ENCODE measurements at regions not wholly inside any gene's neighbourhood (a gene's known extent, or its start where the extent isn't known, plus 50 kb on each side); places are given as distances from the start of the nearest gene placed in this dataset.

DNA sequence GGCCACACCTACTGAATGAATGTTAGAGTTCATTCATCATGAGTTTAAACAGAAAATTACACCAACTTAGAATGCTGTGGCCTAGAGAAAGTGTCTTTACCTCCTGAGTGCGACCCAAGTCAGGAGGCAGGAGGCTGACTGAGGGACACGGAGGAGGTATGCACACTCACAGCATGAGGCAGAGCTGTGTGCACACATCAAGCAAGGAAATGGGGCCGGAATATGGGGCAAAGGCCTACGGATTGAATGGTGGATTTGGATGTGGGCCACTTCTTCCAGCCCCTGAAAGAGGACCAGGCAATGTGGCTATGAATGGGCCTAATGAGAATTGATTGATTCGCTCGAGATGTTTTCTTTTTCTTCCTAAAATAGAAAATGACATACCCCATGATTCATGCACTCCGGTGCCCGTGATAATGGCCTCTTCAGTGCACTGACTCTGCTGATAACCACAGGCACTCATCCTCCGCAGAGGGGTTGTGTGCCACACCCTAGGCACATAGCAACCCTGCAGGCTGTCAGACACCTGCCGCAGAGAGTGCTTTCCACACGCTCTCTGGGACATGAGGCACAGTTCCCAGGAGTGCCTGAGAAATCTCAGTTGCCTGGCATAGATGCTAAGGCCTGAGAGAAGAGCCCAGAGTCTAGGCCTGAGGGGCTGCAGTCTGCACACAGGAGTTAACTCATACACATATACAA, 155.5 kb downstream of the GLUL start:
- no peaks in the 10 kb centered on the region for H3K9me1 ChIP-seq (ENCODE audit: control insufficient read depth, insufficient read depth, low read length)
- CTCF ChIA-PET (ENCODE audit: low intra/inter-chr PET ratio): no interaction called here
- H3K9ac ChIP-seq (ENCODE audit: insufficient read depth in 1 of 2, low read depth in 2 of 2, low read length in 2 of 2): peak overlapping the region; percentile 9 to 19; a peak in 2 of 4 replicates
- peak; percentile 96 for ATAC-seq
- peak overlapping the region; percentile 60 for H3K4me2 ChIP-seq (ENCODE audit: insufficient read depth, low read length)
- H3K27me3 ChIP-seq (ENCODE audit: control insufficient read depth in 2 of 2, insufficient read depth in 2 of 2, low read length in 2 of 2): no peaks in the 10 kb centered on the region
- POLR2A ChIA-PET: interaction anchor here (0.7 to 1.0 kb wide), 2 partner anchors 21 to 192 kb away, joined by 3 read pairs; no protein-coding TSS in a partner anchor
- intact Hi-C loops (cut with micrococcal nuclease) (no loop called here), in situ Hi-C loops (cut with MboI) (no loop called here)
- no peaks in the 10 kb centered on the region for H4K20me1 ChIP-seq (replicated peaks; ENCODE audit: control insufficient read depth, insufficient read depth, low read length)
- BruUV-seq (replicated peaks): no TSS peak
- peak; percentile 36 to 91 (median 64) for DNase-seq (ENCODE audit: extremely low read depth in 1 of 4, low spot score in 3 of 4)
- peaks cover 18 to 23% of the 10 kb centered on the region in 2 experiments for H3K4me1 ChIP-seq (replicated peaks in 1 of 2; ENCODE audit: control insufficient read depth in 2 of 2, insufficient read depth in 2 of 2, low read length in 2 of 2)
- H3K27ac ChIP-seq (ENCODE audit: extremely low read depth, low read depth, low read length): peak overlapping the region; percentile 56; the same call in 1 of the 3 replicates
- H2AFZ ChIP-seq (ENCODE audit: low read depth, low read length): peak overlapping the region; percentile 60
- no peaks in the 10 kb centered on the region for H3K79me2 ChIP-seq (ENCODE audit: control insufficient read depth, insufficient read depth, low read length)
- H3K9me3 ChIP-seq (replicated peaks; ENCODE audit: control insufficient read depth, insufficient read depth, low read depth, low read length): no peaks in the 10 kb centered on the region
- FAIRE-seq: peak; percentile 95
- whole genome bisulfite sequencing (ENCODE audit: insufficient coverage, low coverage, missing lambda C conversion rate): 1% methylated on average over 11 of the region's 11 CpGs
- no peaks in the 10 kb centered on the region for H3K36me3 ChIP-seq (ENCODE audit: control insufficient read depth, insufficient read depth, low read length)
- H3K4me3 ChIP-seq: no peak overlapping the region
- TF ChIP-seq, protein P1, sequence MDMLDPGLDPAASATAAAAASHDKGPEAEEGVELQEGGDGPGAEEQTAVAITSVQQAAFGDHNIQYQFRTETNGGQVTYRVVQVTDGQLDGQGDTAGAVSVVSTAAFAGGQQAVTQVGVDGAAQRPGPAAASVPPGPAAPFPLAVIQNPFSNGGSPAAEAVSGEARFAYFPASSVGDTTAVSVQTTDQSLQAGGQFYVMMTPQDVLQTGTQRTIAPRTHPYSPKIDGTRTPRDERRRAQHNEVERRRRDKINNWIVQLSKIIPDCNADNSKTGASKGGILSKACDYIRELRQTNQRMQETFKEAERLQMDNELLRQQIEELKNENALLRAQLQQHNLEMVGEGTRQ (CRISPR knock-in tag; IDR thresholded peaks at IDR 0.05): no peak
- TF ChIP-seq RBM15 (IDR thresholded peaks at IDR 0.05; ENCODE audit: insufficient read depth, low read length) (no peak), SAFB2 (IDR thresholded peaks at IDR 0.05; ENCODE audit: borderline replicate concordance, low read depth, low read length, severe bottlenecking) (no peak), KLF6 (CRISPR knock-in tag; IDR thresholded peaks at IDR 0.05; ENCODE audit: borderline replicate concordance) (no peak), FOXA3 (CRISPR knock-in tag; conservative IDR thresholded peaks at IDR 0.05 in 1 of 2, IDR thresholded peaks at IDR 0.05 in 1 of 2) (no peak), TAF7 (tag; IDR thresholded peaks at IDR 0.05) (no peak; the same call in 1 of the 2 replicates), SUPT5H (IDR thresholded peaks at IDR 0.05) (no peak), MXI1 (IDR thresholded peaks at IDR 0.05; ENCODE audit: low read depth, low read length) (peak; percentile 53; the same call in 1 of the 2 replicates), ZKSCAN1 (IDR thresholded peaks at IDR 0.05; ENCODE audit: low read depth, low read length) (peak; percentile 65; the same call in 1 of the 2 replicates), ZNF121 (CRISPR knock-in tag; conservative IDR thresholded peaks at IDR 0.05) (no peak), ZNF740 (CRISPR knock-in tag; IDR thresholded peaks at IDR 0.05) (no peak), ZNF740 (tag; IDR thresholded peaks at IDR 0.05) (no peak), ELF2 (CRISPR knock-in tag; IDR thresholded peaks at IDR 0.05) (no peak), CHD1 (IDR thresholded peaks at IDR 0.05; ENCODE audit: low read length) (no peak), ZNF589 (CRISPR knock-in tag; IDR thresholded peaks at IDR 0.05; ENCODE audit: low read depth) (peak; percentile 67; the same call in 1 of the 2 replicates), ZNF785 (CRISPR knock-in tag; IDR thresholded peaks at IDR 0.05) (no peak), EWSR1 (IDR thresholded peaks at IDR 0.05; ENCODE audit: borderline replicate concordance, low read depth, partially characterized antibody) (no peak), U2AF1 (optimal IDR thresholded peaks at IDR 0.05; ENCODE audit: low read depth, low read length) (no peak)
- TF ChIP-seq, protein P2, sequence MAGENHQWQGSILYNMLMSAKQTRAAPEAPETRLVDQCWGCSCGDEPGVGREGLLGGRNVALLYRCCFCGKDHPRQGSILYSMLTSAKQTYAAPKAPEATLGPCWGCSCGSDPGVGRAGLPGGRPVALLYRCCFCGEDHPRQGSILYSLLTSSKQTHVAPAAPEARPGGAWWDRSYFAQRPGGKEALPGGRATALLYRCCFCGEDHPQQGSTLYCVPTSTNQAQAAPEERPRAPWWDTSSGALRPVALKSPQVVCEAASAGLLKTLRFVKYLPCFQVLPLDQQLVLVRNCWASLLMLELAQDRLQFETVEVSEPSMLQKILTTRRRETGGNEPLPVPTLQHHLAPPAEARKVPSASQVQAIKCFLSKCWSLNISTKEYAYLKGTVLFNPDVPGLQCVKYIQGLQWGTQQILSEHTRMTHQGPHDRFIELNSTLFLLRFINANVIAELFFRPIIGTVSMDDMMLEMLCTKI (IDR thresholded peaks at IDR 0.05; ENCODE audit: partially characterized antibody): no peak

Measured in K562 (cell line).